ENCODE measurements at regions not wholly inside any gene's neighbourhood (a gene's known extent, or its start where the extent isn't known, plus 50 kb on each side); places are given as distances from the start of the nearest gene placed in this dataset.

GRCh38 chr2:138124521-138124920, 160.2 kb downstream of the HNMT start:
- no peak for TF ChIP-seq CTCF (IDR thresholded peaks at IDR 0.05; ENCODE audit: insufficient read depth, low read length, missing control alignments)
- ChIA-PET POLR2A (no interaction called here), CTCF (no interaction called here)
- H3K4me3 ChIP-seq (ENCODE audit: low read depth, low read length) = no peak overlapping the region
- DNase-seq (ENCODE audit: low read depth, low spot score) = no peak

GRCh38 chr2:138125306-138126288, 161.3 kb downstream of the HNMT start:
- ChIA-PET POLR2A (no interaction called here), CTCF (no interaction called here)
- TF ChIP-seq CTCF (IDR thresholded peaks at IDR 0.05; ENCODE audit: insufficient read depth, low read length, missing control alignments) = no peak
- no peak for DNase-seq (ENCODE audit: low read depth, low spot score)
- H3K4me3 ChIP-seq (ENCODE audit: low read depth, low read length) = no peak overlapping the region

- POLR2A ChIA-PET = no interaction called here
- no peak overlapping the region for H3K4me3 ChIP-seq (ENCODE audit: low read depth, low read length)
- no peak for TF ChIP-seq CTCF (IDR thresholded peaks at IDR 0.05; ENCODE audit: insufficient read depth, low read length, missing control alignments)
- CTCF ChIA-PET = no interaction called here
- DNase-seq (ENCODE audit: low read depth, low spot score) = no peak
Measured at GRCh38 chr2:138132108-138132507, 167.8 kb downstream of the HNMT start.

DNA sequence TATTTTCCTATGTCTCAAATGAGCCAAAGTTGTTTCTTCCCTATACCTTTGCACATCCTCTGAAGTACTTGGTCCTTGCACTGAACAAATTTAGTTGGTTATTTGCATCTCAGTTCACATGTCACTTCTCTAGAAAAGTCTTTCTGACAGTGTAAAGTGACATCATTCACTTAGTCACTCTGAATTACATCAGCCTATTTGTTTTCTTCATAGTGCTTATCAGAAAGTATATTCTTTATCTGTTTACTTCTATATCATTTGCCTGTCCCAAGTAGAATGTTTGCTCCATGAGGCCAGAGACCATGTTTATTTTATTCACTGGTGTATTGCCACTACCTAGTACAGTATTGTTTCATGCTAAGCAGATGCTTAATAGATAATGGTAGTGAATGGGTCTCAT, 173.7 kb downstream of the HNMT start:
- ChIA-PET CTCF (no interaction called here), POLR2A (no interaction called here)
- no peak overlapping the region for H3K4me3 ChIP-seq (ENCODE audit: low read depth, low read length)
- DNase-seq (ENCODE audit: low read depth, low spot score) = no peak
- no peak for TF ChIP-seq CTCF (IDR thresholded peaks at IDR 0.05; ENCODE audit: insufficient read depth, low read length, missing control alignments)

DNA sequence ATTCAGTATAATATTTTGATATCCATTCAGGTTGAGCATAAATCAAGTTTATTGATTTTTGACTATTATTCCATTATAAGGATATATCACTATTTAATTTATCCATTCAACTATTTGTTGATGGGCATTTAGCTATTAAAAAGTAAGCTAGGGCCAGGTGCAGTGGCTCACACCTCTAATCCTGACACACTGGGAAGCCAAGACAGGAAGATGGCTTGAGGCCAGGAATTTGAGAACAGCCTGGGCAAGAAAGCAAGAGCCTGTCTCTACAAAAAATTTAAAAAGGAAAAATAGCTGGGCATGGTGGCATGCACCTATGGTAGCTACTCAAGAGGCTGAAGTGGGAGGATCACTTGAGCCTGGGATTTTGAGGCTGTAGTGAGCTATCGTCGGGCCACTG, 183.5 kb downstream of the HNMT start:
- CTCF ChIA-PET = no interaction called here
- no peak for TF ChIP-seq CTCF (IDR thresholded peaks at IDR 0.05; ENCODE audit: insufficient read depth, low read length, missing control alignments)
- no peak overlapping the region for H3K4me3 ChIP-seq (ENCODE audit: low read depth, low read length)
- POLR2A ChIA-PET = no interaction called here
- no peak for DNase-seq (ENCODE audit: low read depth, low spot score)

- ChIA-PET CTCF (no interaction called here), POLR2A (no interaction called here)
- no peak for DNase-seq (ENCODE audit: low read depth, low spot score)
- no peak for TF ChIP-seq CTCF (IDR thresholded peaks at IDR 0.05; ENCODE audit: insufficient read depth, low read length, missing control alignments)
- H3K4me3 ChIP-seq (ENCODE audit: low read depth, low read length) = no peak overlapping the region
Measured at GRCh38 chr2:138155304-138155703, 191.0 kb downstream of the HNMT start.
